ENCODE measurements at regions not wholly inside any gene's neighbourhood (a gene's known extent, or its start where the extent isn't known, plus 50 kb on each side); places are given as distances from the start of the nearest gene placed in this dataset.

DNA sequence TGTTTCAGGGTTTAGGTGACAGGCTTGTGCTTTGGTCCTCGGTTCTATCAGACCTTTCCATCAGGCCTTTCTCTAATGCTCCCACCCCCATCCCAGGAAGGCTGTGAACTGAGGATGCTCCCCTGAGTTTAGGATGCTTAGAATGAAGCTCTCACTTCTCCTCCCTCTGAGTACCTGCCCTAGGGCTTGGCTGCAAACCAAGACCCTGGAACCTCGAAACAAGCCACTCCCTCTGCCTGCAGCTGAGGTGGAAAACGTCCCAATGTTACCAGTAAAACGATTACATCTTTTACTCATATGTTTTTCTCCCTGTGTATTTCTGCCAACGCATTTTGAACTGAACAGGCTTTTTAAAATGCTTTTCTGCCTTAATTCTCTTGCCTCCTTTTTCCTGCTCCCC, 54.5 kb upstream of the BMAL1 start:
- DNase-seq: no peak

GRCh38 chr11:13224324-13224723, 53.3 kb upstream of the BMAL1 start:
- no peak for DNase-seq

GRCh38 chr11:13225038-13226001, 52.3 kb upstream of the BMAL1 start:
- no peak for DNase-seq

- no peak for DNase-seq
These were observed 49.8 kb upstream of the BMAL1 start for GRCh38 chr11:13227676-13228255.

All from T-helper 9 cell (primary cell).